ENCODE measurements at regions not wholly inside any gene's neighbourhood (a gene's known extent, or its start where the extent isn't known, plus 50 kb on each side); places are given as distances from the start of the nearest gene placed in this dataset.

DNA sequence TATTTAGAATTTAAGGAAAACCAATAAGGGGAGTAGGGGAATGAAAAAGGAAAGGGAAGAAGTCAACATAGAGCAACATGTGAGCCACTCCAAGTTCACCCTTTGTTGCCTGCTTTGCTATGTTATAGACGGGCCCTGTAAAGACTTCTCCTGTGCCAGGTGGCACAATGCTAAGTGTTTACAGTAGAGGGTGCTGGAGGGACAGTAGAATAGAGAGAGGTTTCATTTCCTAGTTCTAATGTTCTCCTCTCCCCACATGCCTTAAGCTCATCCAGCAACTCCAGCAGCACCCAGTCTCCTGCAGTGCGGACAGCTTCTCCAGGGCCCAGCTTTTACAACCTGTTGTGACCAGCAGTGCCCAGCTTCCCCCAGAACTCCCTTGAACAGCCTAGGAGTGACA, 468.0 kb downstream of the HS3ST3B1 start:
- no peak for DNase-seq (ENCODE audit: low read depth)
- in situ Hi-C loops (cut with HindIII; ENCODE audit: low pct_unique_long_range_greater_than_20kb, low sequenced_read_pairs): no loop called here

GRCh38 chr17:14762736-14763479, 462.0 kb downstream of the HS3ST3B1 start:
- DNase-seq (ENCODE audit: low read depth): no peak
- in situ Hi-C loops (cut with HindIII; ENCODE audit: low pct_unique_long_range_greater_than_20kb, low sequenced_read_pairs): no loop called here

DNA sequence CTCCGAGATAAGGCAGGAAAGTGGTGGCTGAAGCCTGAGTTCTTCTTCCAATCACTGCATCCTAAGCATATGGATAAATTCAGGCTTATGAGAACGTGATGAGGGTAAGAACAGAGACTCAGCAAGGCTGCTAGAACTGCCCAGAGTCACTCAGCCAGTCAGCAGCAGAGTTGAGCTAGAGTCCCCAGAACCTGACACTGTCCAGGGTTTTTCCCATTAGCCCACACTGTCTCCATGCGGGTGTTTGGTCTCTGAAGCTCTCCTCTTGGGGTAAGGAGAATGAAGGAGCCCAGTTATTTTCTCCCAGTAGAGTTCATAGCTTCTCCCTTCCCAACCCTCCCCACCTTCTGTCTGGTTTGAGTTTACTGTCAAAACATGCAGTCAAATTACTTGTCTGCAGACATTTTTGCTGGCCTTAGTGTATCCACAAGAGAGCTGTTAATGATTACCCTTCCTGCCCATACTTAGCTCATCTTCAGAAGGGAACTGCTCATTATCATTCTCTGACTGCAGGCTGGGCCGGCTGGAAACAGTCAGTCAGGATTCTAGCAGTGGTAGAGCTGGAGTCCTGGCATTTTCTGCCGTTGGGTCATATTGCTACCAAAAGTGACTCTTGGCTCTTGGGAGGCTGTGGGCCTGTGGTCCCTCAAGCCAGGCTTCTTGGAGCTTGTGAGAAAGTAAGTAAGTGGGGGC, 460.0 kb downstream of the HS3ST3B1 start:
- peak; percentile 60 for DNase-seq (ENCODE audit: low read depth)
- in situ Hi-C loops (cut with HindIII; ENCODE audit: low pct_unique_long_range_greater_than_20kb, low sequenced_read_pairs): no loop called here

DNA sequence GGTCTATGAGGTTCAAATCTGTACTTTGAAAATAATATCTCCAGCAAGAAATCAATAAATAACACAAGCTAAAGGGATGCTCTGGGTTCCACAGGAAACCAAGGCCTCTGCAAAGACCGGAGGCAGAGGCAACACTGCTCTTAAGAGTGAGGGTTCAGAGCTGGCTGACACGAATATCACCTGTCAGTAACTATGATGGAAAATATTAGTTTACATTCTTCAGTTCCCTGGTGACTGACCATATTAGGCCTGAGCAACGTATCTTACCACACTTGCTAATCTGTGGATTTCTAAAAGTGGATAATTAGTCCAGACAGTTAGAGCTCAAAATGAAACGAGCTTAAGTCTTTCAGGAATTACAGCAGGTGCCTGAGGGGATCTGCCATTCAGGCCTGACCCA, 459.3 kb downstream of the HS3ST3B1 start:
- no peak for DNase-seq (ENCODE audit: low read depth)
- in situ Hi-C loops (cut with HindIII; ENCODE audit: low pct_unique_long_range_greater_than_20kb, low sequenced_read_pairs): no loop called here

DNA sequence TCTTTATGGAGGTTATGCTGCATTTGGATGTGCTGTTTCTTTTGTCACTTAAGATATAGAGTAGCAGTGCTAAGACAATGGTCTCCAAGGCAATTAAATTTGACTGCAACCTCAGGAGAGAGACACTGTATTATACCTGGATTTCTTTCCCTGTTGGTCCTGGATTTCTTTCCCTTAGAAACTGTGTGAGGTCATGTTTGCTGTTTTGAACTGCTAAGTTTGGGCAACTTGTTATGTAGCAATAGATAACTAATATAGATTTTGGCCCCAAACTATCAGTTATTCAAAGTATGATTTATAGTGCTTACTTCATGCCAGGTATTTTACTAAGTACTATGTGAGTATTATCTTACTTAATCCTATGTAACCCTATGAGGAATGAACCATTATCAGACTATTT, 458.4 kb downstream of the HS3ST3B1 start:
- in situ Hi-C loops (cut with HindIII; ENCODE audit: low pct_unique_long_range_greater_than_20kb, low sequenced_read_pairs): no loop called here

GRCh38 chr17:14756479-14756878, 455.6 kb downstream of the HS3ST3B1 start:
- peak; percentile 39 for DNase-seq (ENCODE audit: low read depth)
- in situ Hi-C loops (cut with HindIII; ENCODE audit: low pct_unique_long_range_greater_than_20kb, low sequenced_read_pairs): no loop called here

More for the DNA sequence above, 458.4 kb downstream of the HS3ST3B1 start:
- DNase-seq (ENCODE audit: low read depth): no peak

DNA sequence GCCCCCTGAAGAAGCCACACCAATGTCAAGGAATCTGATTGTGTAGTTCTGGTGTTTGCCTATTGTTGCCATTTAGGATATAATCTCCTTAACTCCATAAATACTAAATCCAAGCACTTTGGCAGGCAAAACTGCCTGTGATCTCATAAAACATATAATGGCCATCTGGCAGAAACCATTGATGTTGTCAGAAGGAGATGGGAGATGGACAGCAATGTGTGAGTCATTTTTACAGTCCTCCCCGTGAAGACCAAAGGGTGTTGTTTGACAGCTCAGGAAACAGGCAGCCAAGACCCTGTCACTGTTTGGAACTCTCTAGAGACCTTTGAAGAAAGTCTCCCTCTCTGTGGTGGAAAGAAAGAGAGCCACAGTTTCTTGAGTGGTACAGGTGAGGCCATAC, 454.1 kb downstream of the HS3ST3B1 start:
- in situ Hi-C loops (cut with HindIII; ENCODE audit: low pct_unique_long_range_greater_than_20kb, low sequenced_read_pairs): no loop called here
- no peak for DNase-seq (ENCODE audit: low read depth)

DNA sequence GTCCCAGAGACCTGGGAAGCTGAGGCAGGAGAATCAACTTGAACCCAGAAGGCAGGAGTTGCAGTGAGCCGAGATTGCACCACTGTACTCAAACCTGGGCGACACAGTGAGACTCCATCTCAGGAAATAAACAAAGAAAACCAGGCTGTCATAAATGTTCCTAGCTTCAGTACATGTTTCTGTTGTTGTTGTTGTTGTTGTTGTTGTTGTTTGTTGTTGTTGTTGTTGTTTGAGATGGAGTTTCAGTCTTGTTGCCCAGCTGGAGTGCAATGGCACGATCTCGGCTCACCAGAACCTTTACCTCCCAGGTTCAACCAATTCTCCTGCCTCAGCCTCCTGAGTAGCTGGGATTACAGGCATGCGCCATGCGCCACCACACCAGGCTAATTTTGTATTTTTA, 452.5 kb downstream of the HS3ST3B1 start:
- no peak for DNase-seq (ENCODE audit: low read depth)

DNA sequence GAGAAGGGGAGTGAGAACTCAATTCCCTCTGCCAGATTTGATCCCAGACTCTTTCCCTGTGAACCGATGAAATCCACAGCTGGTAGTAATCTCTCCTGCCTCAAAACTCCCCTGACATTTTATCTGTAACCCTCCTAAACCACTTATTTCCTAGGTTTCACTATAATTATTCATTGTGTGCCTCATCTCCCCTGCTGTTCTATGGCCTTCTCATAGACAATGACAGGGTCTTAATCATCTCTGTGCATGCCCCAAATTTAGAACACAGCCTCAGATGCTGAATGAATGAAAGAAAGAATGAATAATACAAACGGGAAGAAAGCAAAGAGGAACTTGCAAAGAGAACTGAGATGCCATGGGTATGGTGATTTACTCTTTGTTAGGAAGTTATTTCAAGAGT, 451.1 kb downstream of the HS3ST3B1 start:
- DNase-seq (ENCODE audit: low read depth): no peak
- in situ Hi-C loops (cut with HindIII; ENCODE audit: low pct_unique_long_range_greater_than_20kb, low sequenced_read_pairs): no loop called here

More for the DNA sequence above, 452.5 kb downstream of the HS3ST3B1 start:
- in situ Hi-C loops (cut with HindIII; ENCODE audit: low pct_unique_long_range_greater_than_20kb, low sequenced_read_pairs): no loop called here

- no peak for DNase-seq (ENCODE audit: low read depth)
- in situ Hi-C loops (cut with HindIII; ENCODE audit: low pct_unique_long_range_greater_than_20kb, low sequenced_read_pairs): no loop called here
These were observed 450.0 kb downstream of the HS3ST3B1 start for GRCh38 chr17:14750866-14751265.

GRCh38 chr17:14749269-14749668, 448.4 kb downstream of the HS3ST3B1 start:
- no peak for DNase-seq (ENCODE audit: low read depth)
- in situ Hi-C loops (cut with HindIII; ENCODE audit: low pct_unique_long_range_greater_than_20kb, low sequenced_read_pairs): no loop called here

- DNase-seq (ENCODE audit: low read depth): no peak
- in situ Hi-C loops (cut with HindIII; ENCODE audit: low pct_unique_long_range_greater_than_20kb, low sequenced_read_pairs): no loop called here
These were observed 447.3 kb downstream of the HS3ST3B1 start for GRCh38 chr17:14748036-14748710.

GRCh38 chr17:14747603-14747950, 446.7 kb downstream of the HS3ST3B1 start:
- no peak for DNase-seq (ENCODE audit: low read depth)
- in situ Hi-C loops (cut with HindIII; ENCODE audit: low pct_unique_long_range_greater_than_20kb, low sequenced_read_pairs): no loop called here

GRCh38 chr17:14746822-14747602, 446.1 kb downstream of the HS3ST3B1 start:
- in situ Hi-C loops (cut with HindIII; ENCODE audit: low pct_unique_long_range_greater_than_20kb, low sequenced_read_pairs): no loop called here
- DNase-seq (ENCODE audit: low read depth): no peak

DNA sequence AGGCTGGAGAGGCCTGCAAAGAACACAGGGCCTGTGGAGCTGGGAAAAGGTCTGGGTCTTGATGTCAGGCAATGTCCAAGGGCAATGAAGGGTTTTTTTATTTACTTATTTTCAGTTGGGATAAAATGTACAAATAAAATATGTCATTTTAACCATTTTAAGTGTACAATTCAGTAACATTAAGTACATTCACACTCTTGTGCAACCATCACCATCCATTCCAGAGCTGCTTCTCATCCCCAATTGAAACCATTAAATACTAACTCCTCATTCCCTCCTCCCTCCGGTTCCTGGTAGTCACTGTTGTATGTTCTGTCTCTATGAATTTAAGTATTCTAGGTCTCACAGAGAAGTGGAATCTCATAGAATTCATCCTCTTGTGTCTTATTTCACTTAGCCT, 444.7 kb downstream of the HS3ST3B1 start:
- in situ Hi-C loops (cut with HindIII; ENCODE audit: low pct_unique_long_range_greater_than_20kb, low sequenced_read_pairs): no loop called here
- no peak for DNase-seq (ENCODE audit: low read depth)

DNA sequence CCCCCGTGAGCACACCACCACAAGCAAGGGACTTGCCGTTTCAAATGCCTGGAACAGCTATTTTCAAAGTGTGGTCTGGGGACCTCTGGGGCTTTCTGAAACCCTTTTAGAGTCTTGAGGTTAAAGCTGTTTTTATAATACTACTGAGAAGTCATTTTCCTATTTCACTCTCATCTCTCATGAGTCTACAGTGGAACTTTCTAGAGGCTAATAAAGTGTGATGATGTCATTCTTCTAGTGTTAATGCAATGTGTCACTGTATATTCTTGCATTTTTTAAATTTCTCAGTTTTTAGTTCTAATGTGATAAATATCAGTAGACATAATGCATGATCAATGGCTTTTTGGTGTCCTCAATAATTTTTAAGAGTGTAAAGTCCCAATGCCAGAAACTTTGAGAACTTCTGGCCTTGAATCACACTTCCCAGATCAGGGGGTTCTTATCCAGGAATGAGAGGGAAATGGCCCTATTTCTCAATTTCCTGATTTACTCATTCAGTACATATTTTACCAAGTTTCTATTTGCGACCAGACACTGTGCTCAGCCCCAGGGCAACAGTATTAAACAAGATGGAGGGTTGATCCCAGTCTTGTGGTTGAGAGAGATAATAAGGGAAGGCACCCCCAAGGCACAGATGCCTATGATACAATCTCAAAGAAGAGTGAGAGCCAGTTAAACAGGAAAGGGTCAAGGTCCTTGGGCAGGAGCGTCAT, 444.0 kb downstream of the HS3ST3B1 start:
- no peak for DNase-seq (ENCODE audit: low read depth)
- in situ Hi-C loops (cut with HindIII; ENCODE audit: low pct_unique_long_range_greater_than_20kb, low sequenced_read_pairs): no loop called here

DNA sequence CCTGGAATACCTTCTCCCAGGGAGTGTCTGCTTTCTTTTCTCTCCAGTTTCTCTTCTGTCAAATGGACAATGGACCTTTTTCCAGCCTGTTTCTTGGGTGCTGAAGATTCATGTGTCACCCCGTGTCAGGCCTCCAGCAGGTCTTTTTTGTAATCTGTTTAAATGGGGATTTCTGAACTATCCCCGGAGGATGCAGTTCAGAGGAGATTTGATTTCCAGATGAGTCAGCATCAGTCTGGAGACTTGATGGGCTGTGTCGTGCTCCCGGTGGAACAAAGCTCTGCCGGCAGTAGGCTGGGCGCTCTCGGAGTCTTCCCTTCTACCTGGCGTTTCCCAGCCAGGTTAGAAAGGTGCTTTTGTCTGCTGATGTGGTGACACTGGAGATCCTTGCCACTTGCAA, 440.6 kb downstream of the HS3ST3B1 start:
- in situ Hi-C loops (cut with HindIII; ENCODE audit: low pct_unique_long_range_greater_than_20kb, low sequenced_read_pairs): no loop called here
- DNase-seq (ENCODE audit: low read depth): no peak
